HUES48 (cell line): ENCODE measurements at regions not wholly inside any gene's neighbourhood (a gene's known extent, or its start where the extent isn't known, plus 50 kb on each side); places are given as distances from the start of the nearest gene placed in this dataset.

Experiments
- H3K27ac ChIP-seq: one replicate; pipeline ENCODE4 v1.7.0; 2013; ENCODE audit warnings: low read depth, low read length, inconsistent platforms
- H3K27me3 ChIP-seq: 2 replicates; pipeline ENCODE4 v1.6.1; 2013; ENCODE audit warnings: mild to moderate bottlenecking, low read length; ENCODE audit not compliant: control insufficient read depth, insufficient read depth
- H3K36me3 ChIP-seq: 2 replicates; pipeline ENCODE4 v1.6.1; 2013; ENCODE audit warnings: low read length; ENCODE audit not compliant: control insufficient read depth, insufficient read depth
- H3K4me1 ChIP-seq: 2 replicates; pipeline ENCODE4 v1.6.1; 2013; ENCODE audit warnings: mild to moderate bottlenecking, low read length; ENCODE audit not compliant: control insufficient read depth, insufficient read depth
- H3K4me3 ChIP-seq: 2 replicates; pipeline ENCODE4 v1.5.1; 2013; ENCODE audit warnings: mild to moderate bottlenecking, low read depth, low read length
- H3K9ac ChIP-seq: 2 replicates; pipeline ENCODE4 v1.6.1; 2013; ENCODE audit warnings: mild to moderate bottlenecking, low read depth, low read length, moderate library complexity
- H3K9me3 ChIP-seq: 2 replicates; pipeline ENCODE4 v1.6.1; 2013; ENCODE audit warnings: low read length; ENCODE audit not compliant: control insufficient read depth, insufficient read depth

GRCh38 chr1:217921126-217921904 lies 290.2 kb downstream of the SPATA17 start:
- peaks cover 8% of the 10 kb centered on the region for H3K27me3 ChIP-seq
- no peak overlapping the region for H3K9ac ChIP-seq
- H3K9me3 ChIP-seq: no peaks in the 10 kb centered on the region
- H3K36me3 ChIP-seq: no peaks in the 10 kb centered on the region
- no peak overlapping the region for H3K4me3 ChIP-seq
- no peak overlapping the region for H3K27ac ChIP-seq
- no peaks in the 10 kb centered on the region for H3K4me1 ChIP-seq

- no peak overlapping the region for H3K9ac ChIP-seq
- peaks cover 10% of the 10 kb centered on the region for H3K4me1 ChIP-seq
- H3K27ac ChIP-seq: no peak overlapping the region
- no peaks in the 10 kb centered on the region for H3K9me3 ChIP-seq
- peaks cover 8% of the 10 kb centered on the region for H3K27me3 ChIP-seq
- no peak overlapping the region for H3K4me3 ChIP-seq
- no peaks in the 10 kb centered on the region for H3K36me3 ChIP-seq
Observed at GRCh38 chr1:217924924-217925323, 293.8 kb downstream of the SPATA17 start.

- Histone ChIP-seq H3K36me3 (no peaks in the 10 kb centered on the region), H3K27ac (no peak overlapping the region), H3K27me3 (peaks cover 6% of the 10 kb centered on the region), H3K4me3 (no peak overlapping the region), H3K4me1 (peaks cover 10% of the 10 kb centered on the region), H3K9ac (no peak overlapping the region), H3K9me3 (no peaks in the 10 kb centered on the region)
Observed at GRCh38 chr1:217929213-217929885, 298.2 kb downstream of the SPATA17 start.

GRCh38 chr1:217943361-217943760 lies 312.2 kb downstream of the SPATA17 start:
- Histone ChIP-seq H3K9me3 (no peaks in the 10 kb centered on the region), H3K9ac (no peak overlapping the region)

GRCh38 chr1:217944550-217944949 lies 313.4 kb downstream of the SPATA17 start:
- H3K4me1 ChIP-seq: no peaks in the 10 kb centered on the region
- no peak overlapping the region for H3K4me3 ChIP-seq
- H3K27me3 ChIP-seq: no peaks in the 10 kb centered on the region
- no peak overlapping the region for H3K27ac ChIP-seq
- no peaks in the 10 kb centered on the region for H3K36me3 ChIP-seq
- H3K9ac ChIP-seq: no peak overlapping the region
- no peaks in the 10 kb centered on the region for H3K9me3 ChIP-seq

More at GRCh38 chr1:217943361-217943760, 312.2 kb downstream of the SPATA17 start:
- no peaks in the 10 kb centered on the region for H3K36me3 ChIP-seq
- no peak overlapping the region for H3K27ac ChIP-seq
- no peaks in the 10 kb centered on the region for H3K27me3 ChIP-seq
- H3K4me3 ChIP-seq: no peak overlapping the region
- H3K4me1 ChIP-seq: no peaks in the 10 kb centered on the region

- Histone ChIP-seq H3K27me3 (no peaks in the 10 kb centered on the region), H3K9ac (no peak overlapping the region), H3K36me3 (no peaks in the 10 kb centered on the region), H3K27ac (no peak overlapping the region), H3K9me3 (no peaks in the 10 kb centered on the region), H3K4me1 (no peaks in the 10 kb centered on the region), H3K4me3 (no peak overlapping the region)
Observed at GRCh38 chr1:217946511-217946910, 315.4 kb downstream of the SPATA17 start.

- no peaks in the 10 kb centered on the region for H3K4me1 ChIP-seq
- H3K4me3 ChIP-seq: no peak overlapping the region
- no peak overlapping the region for H3K9ac ChIP-seq
- no peaks in the 10 kb centered on the region for H3K36me3 ChIP-seq
- H3K27ac ChIP-seq: no peak overlapping the region
- H3K27me3 ChIP-seq: no peaks in the 10 kb centered on the region
- H3K9me3 ChIP-seq: no peaks in the 10 kb centered on the region
Observed at GRCh38 chr1:217948741-217949140, 317.6 kb downstream of the SPATA17 start.

GRCh38 chr1:217953330-217953729 lies 322.2 kb downstream of the SPATA17 start:
- no peak overlapping the region for H3K4me3 ChIP-seq
- no peak overlapping the region for H3K9ac ChIP-seq
- H3K9me3 ChIP-seq: no peaks in the 10 kb centered on the region
- no peak overlapping the region for H3K27ac ChIP-seq
- no peaks in the 10 kb centered on the region for H3K36me3 ChIP-seq
- H3K27me3 ChIP-seq: no peaks in the 10 kb centered on the region
- no peaks in the 10 kb centered on the region for H3K4me1 ChIP-seq

- Histone ChIP-seq H3K9ac (no peak overlapping the region), H3K36me3 (no peaks in the 10 kb centered on the region), H3K9me3 (no peaks in the 10 kb centered on the region), H3K27ac (no peak overlapping the region), H3K4me1 (no peaks in the 10 kb centered on the region), H3K4me3 (no peak overlapping the region), H3K27me3 (no peaks in the 10 kb centered on the region)
Observed at GRCh38 chr1:217953922-217954321, 322.8 kb downstream of the SPATA17 start.

GRCh38 chr1:217955723-217956122 lies 324.6 kb downstream of the SPATA17 start:
- H3K4me3 ChIP-seq: no peak overlapping the region
- H3K9ac ChIP-seq: no peak overlapping the region
- H3K9me3 ChIP-seq: no peaks in the 10 kb centered on the region
- H3K4me1 ChIP-seq: no peaks in the 10 kb centered on the region
- H3K27me3 ChIP-seq: no peaks in the 10 kb centered on the region
- no peaks in the 10 kb centered on the region for H3K36me3 ChIP-seq
- H3K27ac ChIP-seq: no peak overlapping the region

- H3K36me3 ChIP-seq: no peaks in the 10 kb centered on the region
- no peaks in the 10 kb centered on the region for H3K4me1 ChIP-seq
- no peak overlapping the region for H3K4me3 ChIP-seq
- no peak overlapping the region for H3K9ac ChIP-seq
- H3K9me3 ChIP-seq: peaks cover 5% of the 10 kb centered on the region; the same call in 1 of the 2 replicates
- H3K27me3 ChIP-seq: no peaks in the 10 kb centered on the region
- H3K27ac ChIP-seq: no peak overlapping the region
Observed at GRCh38 chr1:217965156-217965786, 319.8 kb upstream of the RRP15 start.
